Endothelial cell of umbilical vein (primary cell): ENCODE measurements at regions not wholly inside any gene's neighbourhood (a gene's known extent, or its start where the extent isn't known, plus 50 kb on each side); places are given as distances from the start of the nearest gene placed in this dataset.

Source experiments
- BruUV-seq: library from RNA; stranded (reverse); fragments of 400-500 nt; replicated peaks from 2 replicates; lab custom pipeline; 2021; lab: Mats Ljungman, UMichigan
- CTCF ChIA-PET: fragments of 300-600, 350-600 bp; sonication (Branson Sonifier 250); formaldehyde crosslinking; loops from one replicate; lab custom pipeline; 2021; ENCODE audit warnings: antibody characterized with exemption, inconsistent platforms; lab: Charles Lee
- POLR2A ChIA-PET: fragments of 300-600, 350-600 bp; sonication (Branson Sonifier 250); formaldehyde crosslinking; loops from one replicate; lab custom pipeline; 2021; ENCODE audit warnings: antibody characterized with exemption, inconsistent platforms; lab: Charles Lee
- DNase-seq: peaks from one replicate; pipeline ENCODE4 v3.0.0-alpha.2; 2011; ENCODE audit warnings: low read depth, low spot score
- FAIRE-seq: peaks from 2 replicates; lab custom pipeline; 2011; peaks lifted over from hg19 to GRCh38; lab: Jason Lieb, UNC
- H2AFZ ChIP-seq: 2 replicates; pipeline ENCODE4 v1.6.0; 2012; ENCODE audit warnings: low read depth, low read length, control low read depth, inconsistent platforms
- H3K27ac ChIP-seq: 2 replicates; pipeline ENCODE4 v1.5.1; 2011; ENCODE audit warnings: low read depth, mild to moderate bottlenecking, control low read depth, low read length, moderate library complexity; ENCODE audit not compliant: insufficient read depth
- H3K27me3 ChIP-seq, 2 experiments: 2 replicates each; pipeline versions ENCODE4 v1.6.0 to v1.6.1; 2011; ENCODE audit warnings: low read length in 2 of 2, mixed read lengths in 1 of 2; ENCODE audit not compliant: control insufficient read depth in 2 of 2, insufficient read depth in 2 of 2
- H3K36me3 ChIP-seq, 2 experiments: 2 replicates in 1 of 2; 3 replicates in 1 of 2; pipeline ENCODE4 v1.5.1; 2011; ENCODE audit warnings: low read length in 2 of 2, mild to moderate bottlenecking in 1 of 2, moderate library complexity in 1 of 2; ENCODE audit not compliant: control insufficient read depth in 2 of 2, insufficient read depth in 2 of 2; ENCODE audit errors: extremely low read depth in 1 of 2
- H3K4me1 ChIP-seq: 3 replicates; pipeline ENCODE4 v1.5.1; 2011; ENCODE audit warnings: mild to moderate bottlenecking, low read length; ENCODE audit not compliant: control insufficient read depth, insufficient read depth; ENCODE audit errors: extremely low read depth
- H3K4me2 ChIP-seq: 2 replicates; pipeline ENCODE4 v1.6.1; 2011; ENCODE audit warnings: low read length, control low read depth, mixed read lengths; ENCODE audit not compliant: insufficient read depth
- H3K4me3 ChIP-seq, 3 experiments: fragments of 200-600 bp in 1 of 3; sonication (generic), shearing (Covaris generic) in 1 of 3; replicated peaks in 1 of 3; 2 replicates each; pipeline ENCODE4 v1.5.1; 2011 to 2016; ENCODE audit warnings: control low read depth in 3 of 3, low read length in 3 of 3, mild to moderate bottlenecking in 2 of 3, inconsistent platforms in 1 of 3, low read depth in 1 of 3, moderate library complexity in 1 of 3; ENCODE audit not compliant: insufficient read depth in 1 of 3
- H3K79me2 ChIP-seq: 2 replicates; pipeline ENCODE4 v1.6.0; 2012; ENCODE audit warnings: low read length, inconsistent platforms; ENCODE audit not compliant: control insufficient read depth, insufficient read depth
- H3K9ac ChIP-seq: replicated peaks from 2 replicates; pipeline ENCODE3; 2011; ENCODE audit warnings: low read length, control low read depth; ENCODE audit not compliant: insufficient read depth; ENCODE audit errors: extremely low read depth
- H3K9me1 ChIP-seq: replicated peaks from 3 replicates; pipeline ENCODE4 v1.6.0; 2011; ENCODE audit warnings: mild to moderate bottlenecking, low read length; ENCODE audit not compliant: control insufficient read depth, insufficient read depth; ENCODE audit errors: extremely low read depth
- H3K9me3 ChIP-seq: replicated peaks from 2 replicates; pipeline ENCODE4 v1.5.1; 2012; ENCODE audit warnings: low read length, inconsistent platforms; ENCODE audit not compliant: control insufficient read depth, insufficient read depth
- H4K20me1 ChIP-seq: replicated peaks from 2 replicates; pipeline ENCODE3; 2011; ENCODE audit warnings: mild to moderate bottlenecking, low read length; ENCODE audit not compliant: control insufficient read depth, insufficient read depth; ENCODE audit errors: extremely low read depth
- EZH2 ChIP-seq: IDR thresholded peaks from 2 replicates; pipeline ENCODE4 v1.6.1; 2012; ENCODE audit warnings: borderline replicate concordance, low read depth, mild to moderate bottlenecking, moderate library complexity, low read length, inconsistent platforms; ENCODE audit not compliant: severe bottlenecking
- FOS ChIP-seq: IDR thresholded peaks from 2 replicates; pipeline ENCODE4 v1.6.1; 2011; ENCODE audit warnings: mild to moderate bottlenecking, low read length, moderate library complexity, borderline replicate concordance; ENCODE audit not compliant: insufficient read depth
- GATA2 ChIP-seq: IDR thresholded peaks from 2 replicates; pipeline ENCODE4 v1.7.0; 2011; ENCODE audit warnings: low read depth, mild to moderate bottlenecking, moderate library complexity, mixed read lengths, low read length; ENCODE audit not compliant: insufficient read length, insufficient read depth
- JUN ChIP-seq: IDR thresholded peaks from 2 replicates; pipeline ENCODE4 v1.6.1; 2011; ENCODE audit warnings: borderline replicate concordance, low read depth; ENCODE audit not compliant: insufficient read length, insufficient read depth
- MYC ChIP-seq: IDR thresholded peaks from one replicate; pipeline ENCODE4 v1.6.1; 2011; ENCODE audit warnings: mild to moderate bottlenecking, low read depth, low read length
- POLR2A ChIP-seq: IDR thresholded peaks from 2 replicates; pipeline ENCODE4 v1.6.1; 2012; ENCODE audit warnings: low read depth, mild to moderate bottlenecking, control low read depth, low read length
- POLR2AphosphoS5 ChIP-seq: IDR thresholded peaks from 2 replicates; pipeline ENCODE4 v1.6.1; 2012; ENCODE audit warnings: low read depth, mild to moderate bottlenecking, control low read depth, low read length, moderate library complexity; ENCODE audit not compliant: insufficient read depth
- dilution Hi-C: fragments of 300-500 bp; cut with MboI; formaldehyde crosslinking; loops from one replicate; pipeline ENCODE4 v1.15.0; 2019; ENCODE audit warnings: low sequenced_read_pairs; ENCODE audit not compliant: extremely low pct_ligation_motif_present
- intact Hi-C: fragments of 100-400 bp; cut with micrococcal nuclease; formaldehyde crosslinking; loops from one replicate; pipeline ENCODE4 v1.10.0; 2022
- TF ChIP-seq, protein P1 (sequence below): IDR thresholded peaks from 2 replicates; pipeline ENCODE4 v1.6.1; 2011; ENCODE audit not compliant: insufficient read depth, insufficient read length
- TF ChIP-seq, protein P2 (sequence below), 2 donors: IDR thresholded peaks; 1 replicate in 1 of 2; 2 replicates in 1 of 2; pipeline ENCODE4 v1.5.1; 2011; ENCODE audit warnings: low read length in 2 of 2, mild to moderate bottlenecking in 2 of 2, moderate library complexity in 2 of 2, control low read depth in 1 of 2, inconsistent platforms in 1 of 2, low read depth in 1 of 2; ENCODE audit not compliant: insufficient read depth in 1 of 2; ENCODE audit errors: extremely low read depth in 1 of 2

DNA sequence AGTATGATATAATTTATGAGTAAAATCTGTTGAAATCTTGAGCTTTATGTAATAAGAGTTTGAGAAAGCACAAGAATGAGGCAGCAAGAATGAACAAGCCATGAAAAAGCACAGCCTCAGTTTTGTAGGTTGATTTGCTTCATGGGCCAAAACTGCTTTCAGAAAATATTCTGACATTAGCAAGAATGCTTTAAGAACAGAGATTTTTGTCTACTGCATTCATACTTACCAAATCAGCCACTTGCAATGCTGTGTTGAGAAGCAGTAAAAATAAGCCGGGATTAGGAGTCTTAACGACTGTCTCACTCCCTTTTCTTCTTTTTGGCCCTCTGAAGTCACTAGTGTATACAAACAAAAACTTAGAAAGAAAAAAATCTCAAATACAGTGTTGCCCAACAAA is 114.5 kb downstream of the POSTN start:
- intact Hi-C loops, result no loop called here
- H3K79me2 ChIP-seq, result no peaks in the 10 kb centered on the region
- H3K4me3 ChIP-seq, result no peak overlapping the region
- no peaks in the 10 kb centered on the region for H3K27me3 ChIP-seq
- FAIRE-seq (no peak), DNase-seq (no peak)
- ChIA-PET CTCF (interaction anchor here (0.5 kb wide), 1 partner anchor 26 kb away, joined by 3 read pairs; no protein-coding TSS in a partner anchor), POLR2A (no interaction called here)
- dilution Hi-C loops, result no loop called here
- no TSS peak for BruUV-seq
- H3K4me1 ChIP-seq, result no peaks in the 10 kb centered on the region
- no peaks in the 10 kb centered on the region for H3K36me3 ChIP-seq
- no peak overlapping the region for H3K9ac ChIP-seq
- no peaks in the 10 kb centered on the region for H3K9me1 ChIP-seq
- TF ChIP-seq GATA2 (no peak), JUN (no peak), EZH2 (no peak), POLR2A (no peak), MYC (no peak), FOS (no peak), POLR2AphosphoS5 (no peak)
- TF ChIP-seq, protein P1, sequence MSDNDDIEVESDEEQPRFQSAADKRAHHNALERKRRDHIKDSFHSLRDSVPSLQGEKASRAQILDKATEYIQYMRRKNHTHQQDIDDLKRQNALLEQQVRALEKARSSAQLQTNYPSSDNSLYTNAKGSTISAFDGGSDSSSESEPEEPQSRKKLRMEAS, result no peak
- TF ChIP-seq, protein P2, sequence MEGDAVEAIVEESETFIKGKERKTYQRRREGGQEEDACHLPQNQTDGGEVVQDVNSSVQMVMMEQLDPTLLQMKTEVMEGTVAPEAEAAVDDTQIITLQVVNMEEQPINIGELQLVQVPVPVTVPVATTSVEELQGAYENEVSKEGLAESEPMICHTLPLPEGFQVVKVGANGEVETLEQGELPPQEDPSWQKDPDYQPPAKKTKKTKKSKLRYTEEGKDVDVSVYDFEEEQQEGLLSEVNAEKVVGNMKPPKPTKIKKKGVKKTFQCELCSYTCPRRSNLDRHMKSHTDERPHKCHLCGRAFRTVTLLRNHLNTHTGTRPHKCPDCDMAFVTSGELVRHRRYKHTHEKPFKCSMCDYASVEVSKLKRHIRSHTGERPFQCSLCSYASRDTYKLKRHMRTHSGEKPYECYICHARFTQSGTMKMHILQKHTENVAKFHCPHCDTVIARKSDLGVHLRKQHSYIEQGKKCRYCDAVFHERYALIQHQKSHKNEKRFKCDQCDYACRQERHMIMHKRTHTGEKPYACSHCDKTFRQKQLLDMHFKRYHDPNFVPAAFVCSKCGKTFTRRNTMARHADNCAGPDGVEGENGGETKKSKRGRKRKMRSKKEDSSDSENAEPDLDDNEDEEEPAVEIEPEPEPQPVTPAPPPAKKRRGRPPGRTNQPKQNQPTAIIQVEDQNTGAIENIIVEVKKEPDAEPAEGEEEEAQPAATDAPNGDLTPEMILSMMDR (IDR thresholded peaks at IDR 0.05; ENCODE audit: extremely low read depth in 1 of 2, insufficient read depth in 1 of 2, low read depth in 1 of 2, low read length in 2 of 2), result no peak
- no peaks in the 10 kb centered on the region for H4K20me1 ChIP-seq
- H2AFZ ChIP-seq, result no peak overlapping the region
- H3K9me3 ChIP-seq, result no peaks in the 10 kb centered on the region
- no peak overlapping the region for H3K27ac ChIP-seq
- H3K4me2 ChIP-seq, result no peak overlapping the region
